HepG2 (cell line): ENCODE measurements at regions not wholly inside any gene's neighbourhood (a gene's known extent, or its start where the extent isn't known, plus 50 kb on each side); places are given as distances from the start of the nearest gene placed in this dataset.

Experiments used
- ATAC-seq: fragments of 200-7000 bp; cut with Tn5 transposase; 3 replicates; pipeline ENCODE4 v1.9.1; 2020; ENCODE audit warnings: mild to moderate bottlenecking, moderate library complexity
- BruUV-seq: library from RNA; stranded (reverse); fragments of 400-500 nt; replicated peaks from 2 replicates; lab custom pipeline; 2021; lab: Mats Ljungman, UMichigan
- CTCF ChIA-PET: fragments of 300-600 bp; formaldehyde crosslinking; extraction: SDS; loops from one replicate; lab custom pipeline; 2021; ENCODE audit warnings: low total read pairs, inconsistent platforms, low intra/inter-chr PET ratio; lab: Yijun Ruan, JAX
- POLR2A ChIA-PET: fragments of 350-600 bp; sonication (Branson Sonifier 250); formaldehyde crosslinking; loops from one replicate; lab custom pipeline; 2020; ENCODE audit warnings: antibody characterized with exemption, inconsistent platforms; lab: Yijun Ruan, JAX
- DNase-seq: peaks from one replicate; pipeline ENCODE4 v3.0.0-alpha.2; 2015; ENCODE audit warnings: low spot score
- FAIRE-seq: peaks from 3 replicates; lab custom pipeline; 2011; peaks lifted over from hg19 to GRCh38; lab: Jason Lieb, UNC
- H2AFZ ChIP-seq: one replicate; pipeline ENCODE4 v1.6.1; 2011; ENCODE audit warnings: low read length, inconsistent platforms
- H3K27ac ChIP-seq: fragments of 300-600 bp; 3 replicates; pipeline ENCODE4 v1.8.0; 2011; ENCODE audit warnings: mixed run types, mild to moderate bottlenecking, mixed read lengths, low read length, inconsistent platforms; ENCODE audit not compliant: insufficient read depth; ENCODE audit errors: extremely low read length
- H3K27me3 ChIP-seq, 2 experiments: fragments of 200-600 bp in 1 of 2; 2 replicates in 1 of 2; 3 replicates in 1 of 2; pipeline versions ENCODE4 v1.6.0 to v1.8.0; 2011; ENCODE audit warnings: low read length in 2 of 2, mild to moderate bottlenecking in 2 of 2, moderate library complexity in 2 of 2, inconsistent platforms in 1 of 2; ENCODE audit not compliant: insufficient read depth in 2 of 2, control insufficient read depth in 1 of 2
- H3K36me3 ChIP-seq, 2 experiments: fragments of 200-600 bp in 1 of 2; replicated peaks in 1 of 2; 2 replicates in 1 of 2; 3 replicates in 1 of 2; pipeline versions ENCODE4 v1.5.1 to v1.8.0; 2011; ENCODE audit warnings: low read length in 2 of 2, inconsistent platforms in 1 of 2; ENCODE audit not compliant: insufficient read depth in 2 of 2, control insufficient read depth in 1 of 2
- H3K4me1 ChIP-seq: 2 replicates; pipeline ENCODE4 v1.5.1; 2012; ENCODE audit warnings: low read length, inconsistent platforms; ENCODE audit not compliant: insufficient read depth
- H3K4me2 ChIP-seq: 2 replicates; pipeline ENCODE4 v1.6.0; 2011; ENCODE audit warnings: low read depth, low read length, inconsistent platforms
- H3K4me3 ChIP-seq, 3 experiments: fragments of 200-600 bp in 1 of 3; sonication (generic), shearing (Covaris generic) in 1 of 3; replicated peaks in 1 of 3; 2 replicates each; pipeline ENCODE4 v1.5.1; 2011 to 2016; ENCODE audit warnings: low read length in 3 of 3, inconsistent platforms in 2 of 3, low read depth in 2 of 3, mild to moderate bottlenecking in 2 of 3, control low read depth in 1 of 3, mixed read lengths in 1 of 3; ENCODE audit not compliant: insufficient read depth in 1 of 3
- H3K79me2 ChIP-seq: one replicate; pipeline ENCODE4 v1.6.1; 2011; ENCODE audit warnings: low read length, inconsistent platforms; ENCODE audit not compliant: insufficient read depth
- H3K9ac ChIP-seq: 2 replicates; pipeline ENCODE4 v1.6.0; 2011; ENCODE audit warnings: mild to moderate bottlenecking, low read depth, low read length, inconsistent platforms; ENCODE audit not compliant: insufficient read depth
- H3K9me3 ChIP-seq: 2 replicates; pipeline ENCODE4 v1.5.1; 2012; ENCODE audit warnings: mild to moderate bottlenecking, low read length
- H4K20me1 ChIP-seq: 2 replicates; pipeline ENCODE4 v1.6.0; 2011; ENCODE audit warnings: inconsistent platforms, mild to moderate bottlenecking, low read length, moderate library complexity; ENCODE audit not compliant: insufficient read depth
- HMGXB3 ChIP-seq: sonication (generic); formaldehyde crosslinking; IDR thresholded peaks from 2 replicates; pipeline ENCODE4 v1.4.0; 2020; ENCODE audit warnings: missing genetic modification reagents, borderline replicate concordance
- NONO ChIP-seq, 2 experiments: fragments of 450-650 bp in 1 of 2; sonication (generic) in 1 of 2; formaldehyde crosslinking in 1 of 2; IDR thresholded peaks in 1 of 2; conservative IDR thresholded peaks in 1 of 2; 2 replicates each; pipeline versions ENCODE4 v1.6.1 to v1.8.0; 2017 to 2022; ENCODE audit warnings: mild to moderate bottlenecking in 1 of 2, missing genetic modification reagents in 1 of 2, moderate library complexity in 1 of 2
- WGBS: methylation state at CpG from one replicate; pipeline ENCODE4 v1.1.6; 2017; ENCODE audit warnings: low lambda C conversion rate; 5-methylcytosine and 5-hydroxymethylcytosine counted together
- in situ Hi-C: cut with HindIII; loops from 2 replicates; pipeline ENCODE4 v1.10.0; 2017; ENCODE audit warnings: low pct_unique_long_range_greater_than_20kb; ENCODE audit not compliant: extremely low pct_ligation_motif_present
- intact Hi-C: fragments of 100-400 bp; cut with micrococcal nuclease; formaldehyde crosslinking; loops from one replicate; pipeline ENCODE4 v1.10.0; 2022; ENCODE audit not compliant: unreplicated experiment

GRCh38 chr12:89252284-89252683 is 100.0 kb downstream of the DUSP6 start:
- Histone ChIP-seq H3K4me1 (peaks cover 9% of the 10 kb centered on the region), H3K9ac (no peak overlapping the region), H3K4me3 (no peak overlapping the region), H3K79me2 (no peaks in the 10 kb centered on the region), H4K20me1 (no peaks in the 10 kb centered on the region), H3K4me2 (no peak overlapping the region), H3K36me3 (no peaks in the 10 kb centered on the region), H3K9me3 (no peaks in the 10 kb centered on the region)
- FAIRE-seq, result no peak
- WGBS, result 54% methylated on average over 4 of the region's 4 CpGs
- ATAC-seq, result no peak
- POLR2A ChIA-PET, result interaction anchor here (1.2 kb wide), 1 partner anchor 100 kb away, joined by 3 read pairs; the partner anchor contains the start of gene DUSP6
- BruUV-seq, result no TSS peak
- TF ChIP-seq NONO (IDR thresholded peaks at IDR 0.05) (no peak), NONO (CRISPR knock-in tag; conservative IDR thresholded peaks at IDR 0.05) (no peak), HMGXB3 (no peak)
- TF ChIP-seq, all 625 proteins: peak for 0
- no peak for DNase-seq
- no peak overlapping the region for H3K27ac ChIP-seq
- intact Hi-C loops, result no loop called here
- no peaks in the 10 kb centered on the region for H3K27me3 ChIP-seq
- H2AFZ ChIP-seq, result no peak overlapping the region
- in situ Hi-C loops, result no loop called here
- CTCF ChIA-PET, result no interaction called here
